GM12878 (cell line): ENCODE measurements at regions not wholly inside any gene's neighbourhood (a gene's known extent, or its start where the extent isn't known, plus 50 kb on each side); places are given as distances from the start of the nearest gene placed in this dataset.

Experiments used
- BMI1 ChIP-seq: fragments of 450-650 bp; IDR thresholded peaks from 2 replicates; pipeline ENCODE4 v1.6.1; 2016; ENCODE audit warnings: mild to moderate bottlenecking, moderate library complexity, borderline replicate concordance
- CHD2 ChIP-seq: IDR thresholded peaks from 2 replicates; pipeline ENCODE4 v1.6.1; 2011; ENCODE audit warnings: low read depth, low read length, improper control_type of control experiment, borderline replicate concordance
- CTCF ChIP-seq, 3 experiments: IDR thresholded peaks in 2 of 3; conservative IDR thresholded peaks in 1 of 3; 2 replicates each; pipeline ENCODE4 v1.5.1; 2011; ENCODE audit warnings: low read depth in 3 of 3, low read length in 3 of 3, mild to moderate bottlenecking in 3 of 3, control low read depth in 2 of 3, moderate library complexity in 2 of 3, inconsistent platforms in 1 of 3, mixed read lengths in 1 of 3; ENCODE audit not compliant: control insufficient read depth in 2 of 3, insufficient read depth in 1 of 3; ENCODE audit errors: extremely low read depth in 1 of 3
- EP300 ChIP-seq, 2 experiments: fragments of 150-350 bp in 1 of 2; IDR thresholded peaks; 2 replicates each; pipeline ENCODE4 v1.6.1; 2011 to 2012; ENCODE audit warnings: low read depth in 2 of 2, low read length in 2 of 2, borderline replicate concordance in 1 of 2, improper control_type of control experiment in 1 of 2, inconsistent platforms in 1 of 2; ENCODE audit not compliant: control insufficient read depth in 1 of 2
- HDAC6 ChIP-seq: fragments of 200-600 bp; sonication (generic); IDR thresholded peaks from one replicate; pipeline ENCODE4 v1.8.0; 2017; ENCODE audit warnings: antibody characterized with exemption; ENCODE audit not compliant: unreplicated experiment
- HDGF ChIP-seq: fragments of 450-650 bp; IDR thresholded peaks from 2 replicates; pipeline ENCODE4 v1.6.1; 2016; ENCODE audit warnings: antibody characterized with exemption
- NR2F1 ChIP-seq: fragments of 450-650 bp; conservative IDR thresholded peaks from 2 replicates; pipeline ENCODE4 v1.6.1; 2017; ENCODE audit warnings: mild to moderate bottlenecking
- PKNOX1 ChIP-seq: fragments of 450-650 bp; IDR thresholded peaks from 2 replicates; pipeline ENCODE4 v1.6.1; 2016; ENCODE audit warnings: mild to moderate bottlenecking
- ZNF592 ChIP-seq: fragments of 450-650 bp; IDR thresholded peaks from 2 replicates; pipeline ENCODE4 v1.6.1; 2017; ENCODE audit warnings: mild to moderate bottlenecking, moderate library complexity

- TF ChIP-seq ZNF592 (no peak), EP300 (IDR thresholded peaks at IDR 0.05; ENCODE audit: borderline replicate concordance in 1 of 2, control insufficient read depth in 1 of 2, low read depth in 2 of 2, low read length in 2 of 2) (peak; percentile 91 to 92), BMI1 (peak; percentile 92), NR2F1 (peak; percentile 69), PKNOX1 (no peak), CHD2 (peak; percentile 73; the same call in 1 of the 2 replicates), HDGF (no peak), CTCF (IDR thresholded peaks at IDR 0.05 in 2 of 3, conservative IDR thresholded peaks at IDR 0.05 in 1 of 3; ENCODE audit: control insufficient read depth in 2 of 3, extremely low read depth in 1 of 3, insufficient read depth in 1 of 3, low read depth in 3 of 3, low read length in 3 of 3) (no peak), HDAC6 (no peak)
- TF ChIP-seq, all 136 proteins: peak for 58
Observed at GRCh38 chr12:75641031-75641780, 129.8 kb upstream of the KRR1 start (continued).
